K562 (cell line): ENCODE measurements at regions not wholly inside any gene's neighbourhood (a gene's known extent, or its start where the extent isn't known, plus 50 kb on each side); places are given as distances from the start of the nearest gene placed in this dataset.

Experiments used
- ATAC-seq: fragments of 200-7000 bp; cut with Tn5 transposase; 3 replicates; pipeline ENCODE4 v1.9.1; 2020; ENCODE audit warnings: moderate library complexity
- BruUV-seq: library from RNA; stranded (reverse); fragments of 400-500 nt; replicated peaks from 2 replicates; lab custom pipeline; 2021; lab: Mats Ljungman, UMichigan
- CTCF ChIA-PET: fragments of 300-600 bp; formaldehyde crosslinking; extraction: SDS; loops from one replicate; lab custom pipeline; 2021; ENCODE audit warnings: low intra/inter-chr PET ratio; lab: Yijun Ruan, JAX
- POLR2A ChIA-PET: fragments of 300-600, 350-650 bp; sonication (Branson Sonifier 250); formaldehyde crosslinking; extraction: SDS; loops from one replicate; lab custom pipeline; 2021; ENCODE audit warnings: antibody characterized with exemption, inconsistent platforms; lab: Yijun Ruan, JAX
- DNase-seq, 4 experiments: peaks; one replicate each; pipeline versions ENCODE4 v3.0.0 to v3.0.0-alpha.2; 2011 to 2018; ENCODE audit warnings: low spot score in 3 of 4, mixed read lengths in 3 of 4; ENCODE audit errors: extremely low read depth in 1 of 4
- FAIRE-seq: peaks from 2 replicates; lab custom pipeline; 2011; peaks lifted over from hg19 to GRCh38; lab: Jason Lieb, UNC
- H2AFZ ChIP-seq: 2 replicates; pipeline ENCODE4 v1.6.0; 2011; ENCODE audit warnings: low read depth, low read length, control low read depth, inconsistent platforms
- H3K27ac ChIP-seq: fragments of 200-600 bp; 3 replicates; pipeline ENCODE4 v1.8.0; 2011; ENCODE audit warnings: low read depth, mild to moderate bottlenecking, control low read depth, inconsistent platforms, low read length, moderate library complexity, mixed read lengths; ENCODE audit errors: extremely low read depth
- H3K27me3 ChIP-seq, 2 experiments: fragments of 300-600 bp in 1 of 2; 2 replicates in 1 of 2; 3 replicates in 1 of 2; pipeline versions ENCODE4 v1.6.0 to v1.8.0; 2011; ENCODE audit warnings: inconsistent platforms in 2 of 2, low read length in 2 of 2, mild to moderate bottlenecking in 1 of 2, mixed read lengths in 1 of 2, moderate library complexity in 1 of 2; ENCODE audit not compliant: control insufficient read depth in 2 of 2, insufficient read depth in 2 of 2
- H3K36me3 ChIP-seq: fragments of 300-600 bp; 3 replicates; pipeline ENCODE4 v1.8.0; 2011; ENCODE audit warnings: mild to moderate bottlenecking, low read length, inconsistent platforms; ENCODE audit not compliant: control insufficient read depth, insufficient read depth
- H3K4me1 ChIP-seq, 2 experiments: fragments of 200-600 bp in 1 of 2; replicated peaks in 1 of 2; 2 replicates in 1 of 2; 3 replicates in 1 of 2; pipeline versions ENCODE4 v1.5.1 to v1.8.0; 2011; ENCODE audit warnings: inconsistent platforms in 2 of 2, low read length in 2 of 2, mild to moderate bottlenecking in 1 of 2, mixed read lengths in 1 of 2, moderate library complexity in 1 of 2; ENCODE audit not compliant: control insufficient read depth in 2 of 2, insufficient read depth in 2 of 2
- H3K4me2 ChIP-seq: 2 replicates; pipeline ENCODE4 v1.6.1; 2011; ENCODE audit warnings: low read length, control low read depth, inconsistent platforms, mixed read lengths; ENCODE audit not compliant: insufficient read depth
- H3K4me3 ChIP-seq: fragments of 200-600 bp; sonication (generic), shearing (Covaris generic); 2 replicates; pipeline ENCODE4 v1.5.1; 2016; ENCODE audit warnings: control low read depth, inconsistent platforms
- H3K79me2 ChIP-seq: fragments of 200-600 bp; 3 replicates; pipeline ENCODE4 v1.8.0; 2011; ENCODE audit warnings: low read length, inconsistent platforms; ENCODE audit not compliant: control insufficient read depth, insufficient read depth
- H3K9ac ChIP-seq, 2 experiments: 2 replicates each; pipeline versions ENCODE4 v1.6.0 to v1.6.1; 2011; ENCODE audit warnings: low read depth in 2 of 2, low read length in 2 of 2, control low read depth in 1 of 2, inconsistent platforms in 1 of 2, mild to moderate bottlenecking in 1 of 2, mixed read lengths in 1 of 2; ENCODE audit not compliant: insufficient read depth in 1 of 2
- H3K9me1 ChIP-seq: one replicate; pipeline ENCODE4 v1.6.0; 2011; ENCODE audit warnings: inconsistent platforms, mild to moderate bottlenecking, low read length, moderate library complexity; ENCODE audit not compliant: control insufficient read depth, insufficient read depth
- H3K9me3 ChIP-seq: replicated peaks from 2 replicates; pipeline ENCODE4 v1.5.1; 2011; ENCODE audit warnings: low read depth, low read length, inconsistent platforms; ENCODE audit not compliant: control insufficient read depth, insufficient read depth
- H4K20me1 ChIP-seq: replicated peaks from 2 replicates; pipeline ENCODE4 v1.6.1; 2011; ENCODE audit warnings: low read length, inconsistent platforms, mixed read lengths; ENCODE audit not compliant: control insufficient read depth, insufficient read depth
- FOSL1 ChIP-seq: fragments of 200-800 bp; sonication (Bioruptor generic); conservative IDR thresholded peaks from 2 replicates; pipeline ENCODE4 v1.6.1; 2016; ENCODE audit warnings: missing genetic modification characterization, missing compliant biosample characterization
- MAFF ChIP-seq: IDR thresholded peaks from 2 replicates; pipeline ENCODE4 v1.6.1; 2012; ENCODE audit warnings: low read length, improper control_type of control experiment
- SIX5 ChIP-seq, 2 experiments: IDR thresholded peaks; 2 replicates each; pipeline ENCODE4 v1.6.1; 2011; ENCODE audit warnings: low read length in 2 of 2, borderline replicate concordance in 1 of 2, low read depth in 1 of 2, mild to moderate bottlenecking in 1 of 2, moderate library complexity in 1 of 2; ENCODE audit not compliant: insufficient read depth in 1 of 2
- ZNF384 ChIP-seq: IDR thresholded peaks from 2 replicates; pipeline ENCODE4 v1.6.1; 2012; ENCODE audit warnings: low read depth, low read length, improper control_type of control experiment
- WGBS: fragments of 100-300 bp; shearing (Covaris generic); methylation state at CpG from one replicate; pipeline ENCODE4 v1.1.6; 2016; ENCODE audit warnings: low coverage, mixed read lengths; ENCODE audit not compliant: insufficient coverage; ENCODE audit errors: missing lambda C conversion rate; 5-methylcytosine and 5-hydroxymethylcytosine counted together
- in situ Hi-C: fragments of 300-500 bp; cut with MboI; formaldehyde crosslinking; loops from 4 replicates; pipeline ENCODE4 v1.15.0; 2018; ENCODE audit warnings: inconsistent platforms, mixed read lengths
- intact Hi-C: fragments of 100-400 bp; cut with micrococcal nuclease; formaldehyde crosslinking; loops from 2 replicates; pipeline ENCODE4 v1.14.2; 2022
- TF ChIP-seq, protein P1 (sequence below): fragments of 450-650 bp; IDR thresholded peaks from 2 replicates; pipeline ENCODE4 v1.6.1; 2018; ENCODE audit not compliant: partially characterized antibody

DNA sequence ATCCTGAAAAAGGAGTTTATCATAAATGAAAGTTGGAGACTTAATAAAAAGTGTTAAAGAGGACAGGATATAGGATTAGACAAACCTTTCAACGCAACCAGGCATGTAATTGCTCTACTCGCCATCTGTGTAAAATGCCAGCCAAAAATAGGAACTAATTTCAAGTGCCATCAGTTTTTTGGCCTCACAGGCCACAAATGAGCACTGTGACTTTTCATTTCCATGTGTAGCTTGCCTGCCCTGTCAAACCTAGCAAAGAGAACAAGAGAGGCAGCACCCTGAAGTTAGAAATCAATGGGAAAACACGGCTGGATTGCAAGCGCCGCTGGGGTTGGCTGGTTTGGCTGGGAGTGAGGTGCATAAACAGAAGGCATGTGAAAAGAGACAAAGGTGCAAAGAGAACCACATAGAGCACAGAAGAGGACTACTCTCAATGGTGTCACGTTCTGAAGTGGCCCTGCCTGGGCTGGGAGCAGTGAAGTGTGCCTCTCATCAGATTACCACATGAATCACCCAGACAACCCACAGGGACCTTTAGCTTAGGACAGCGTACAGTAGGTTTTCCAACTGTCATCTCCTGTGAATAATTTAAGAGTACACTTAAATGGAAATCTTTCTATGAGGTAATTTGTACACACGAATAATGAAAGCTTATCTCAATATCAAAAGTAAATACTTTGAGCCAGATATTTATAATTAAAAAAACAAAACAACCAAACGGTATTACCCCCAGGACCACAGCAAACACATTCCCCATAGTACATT is 78.0 kb upstream of the NHSL1 start:
- Histone ChIP-seq H4K20me1 (no peaks in the 10 kb centered on the region), H2AFZ (no peak overlapping the region), H3K27me3 (peaks cover 39 to 49% of the 10 kb centered on the region in 2 experiments), H3K9me1 (no peaks in the 10 kb centered on the region), H3K4me3 (no peak overlapping the region), H3K4me2 (no peak overlapping the region), H3K9ac (no peak overlapping the region), H3K79me2 (no peaks in the 10 kb centered on the region), H3K4me1 (no peaks in the 10 kb centered on the region), H3K27ac (no peak overlapping the region), H3K9me3 (no peaks in the 10 kb centered on the region), H3K36me3 (no peaks in the 10 kb centered on the region)
- WGBS: 1% methylated on average over 9 of the region's 9 CpGs
- intact Hi-C loops: no loop called here
- ATAC-seq (no peak; the same call in 2 of the 3 replicates), DNase-seq (no peak), FAIRE-seq (no peak)
- no TSS peak for BruUV-seq
- TF ChIP-seq, protein P1, sequence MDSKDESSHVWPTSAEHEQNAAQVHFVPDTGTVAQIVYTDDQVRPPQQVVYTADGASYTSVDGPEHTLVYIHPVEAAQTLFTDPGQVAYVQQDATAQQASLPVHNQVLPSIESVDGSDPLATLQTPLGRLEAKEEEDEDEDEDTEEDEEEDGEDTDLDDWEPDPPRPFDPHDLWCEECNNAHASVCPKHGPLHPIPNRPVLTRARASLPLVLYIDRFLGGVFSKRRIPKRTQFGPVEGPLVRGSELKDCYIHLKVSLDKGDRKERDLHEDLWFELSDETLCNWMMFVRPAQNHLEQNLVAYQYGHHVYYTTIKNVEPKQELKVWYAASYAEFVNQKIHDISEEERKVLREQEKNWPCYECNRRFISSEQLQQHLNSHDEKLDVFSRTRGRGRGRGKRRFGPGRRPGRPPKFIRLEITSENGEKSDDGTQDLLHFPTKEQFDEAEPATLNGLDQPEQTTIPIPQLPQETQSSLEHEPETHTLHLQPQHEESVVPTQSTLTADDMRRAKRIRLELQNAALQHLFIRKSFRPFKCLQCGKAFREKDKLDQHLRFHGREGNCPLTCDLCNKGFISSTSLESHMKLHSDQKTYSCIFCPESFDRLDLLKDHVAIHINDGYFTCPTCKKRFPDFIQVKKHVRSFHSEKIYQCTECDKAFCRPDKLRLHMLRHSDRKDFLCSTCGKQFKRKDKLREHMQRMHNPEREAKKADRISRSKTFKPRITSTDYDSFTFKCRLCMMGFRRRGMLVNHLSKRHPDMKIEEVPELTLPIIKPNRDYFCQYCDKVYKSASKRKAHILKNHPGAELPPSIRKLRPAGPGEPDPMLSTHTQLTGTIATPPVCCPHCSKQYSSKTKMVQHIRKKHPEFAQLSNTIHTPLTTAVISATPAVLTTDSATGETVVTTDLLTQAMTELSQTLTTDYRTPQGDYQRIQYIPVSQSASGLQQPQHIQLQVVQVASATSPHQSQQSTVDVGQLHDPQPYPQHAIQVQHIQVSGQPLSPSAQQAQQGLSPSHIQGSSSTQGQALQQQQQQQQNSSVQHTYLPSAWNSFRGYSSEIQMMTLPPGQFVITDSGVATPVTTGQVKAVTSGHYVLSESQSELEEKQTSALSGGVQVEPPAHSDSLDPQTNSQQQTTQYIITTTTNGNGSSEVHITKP: no peak
- TF ChIP-seq SIX5 (IDR thresholded peaks at IDR 0.05; ENCODE audit: borderline replicate concordance in 1 of 2, insufficient read depth in 1 of 2, low read depth in 1 of 2, low read length in 2 of 2): no peak
- TF ChIP-seq ZNF384: no peak
- 0 out of 2 replicates have a peak, but pooled peaks have one; percentile 22 for TF ChIP-seq FOSL1
- TF ChIP-seq MAFF: no peak
- ChIA-PET POLR2A (interaction anchor here (0.6 kb wide), 1 partner anchor 30 kb away, joined by 3 read pairs; no protein-coding TSS in a partner anchor), CTCF (no interaction called here)
- in situ Hi-C loops: loop anchor here (5.0 kb wide), 1 partner anchor 460 kb away; no protein-coding TSS in a partner anchor
